Pancreas (tissue), 10 donors: ENCODE measurements at regions not wholly inside any gene's neighbourhood (a gene's known extent, or its start where the extent isn't known, plus 50 kb on each side); places are given as distances from the start of the nearest gene placed in this dataset.

Experiments
- ATAC-seq, 4 donors: fragments of 200-7000 bp; cut with Tn5 transposase; one replicate each; pipeline versions ENCODE4 v1.8.0 to v1.9.1; 2020; ENCODE audit warnings: mild to moderate bottlenecking in 4 of 4, moderate library complexity in 4 of 4
- DNase-seq, 6 donors: peaks; one replicate each; pipeline ENCODE4 v3.0.0-alpha.2; 2020
- FAIRE-seq: peaks from 2 replicates; lab custom pipeline; 2012; peaks lifted over from hg19 to GRCh38; lab: Jason Lieb, UNC
- H3K27ac ChIP-seq, 4 donors: fragments of 200-600 bp; sonication (generic); 1 replicate in 3 of 4; 2 replicates in 1 of 4; pipeline versions ENCODE4 v1.5.0 to v1.8.0; 2020
- H3K27me3 ChIP-seq, 4 donors: fragments of 200-600 bp; one replicate each; pipeline ENCODE4 v1.8.0; 2021
- H3K36me3 ChIP-seq, 3 donors: fragments of 200-600 bp; sonication (generic) in 1 of 3; one replicate each; pipeline versions ENCODE4 v1.5.0 to v1.8.0; 2020 to 2021
- H3K4me1 ChIP-seq, 3 donors: fragments of 200-600 bp; one replicate each; pipeline ENCODE4 v1.8.0; 2021
- H3K4me3 ChIP-seq, 4 donors: fragments of 200-600 bp; sonication (generic) in 2 of 4; one replicate each; pipeline versions ENCODE4 v1.5.0 to v1.8.0; 2020 to 2021
- H3K9me3 ChIP-seq, 4 donors: fragments of 200-600 bp; one replicate each; pipeline ENCODE4 v1.8.0; 2021
- CTCF ChIP-seq, 4 donors: fragments of 200-600 bp; sonication (generic) in 3 of 4; IDR thresholded peaks; one replicate each; pipeline versions ENCODE4 v1.5.0 to v1.8.0; 2021; ENCODE audit warnings: antibody characterized with exemption in 4 of 4
- WGBS, 2 donors: extraction: QIAGEN DNeasy Blood & Tissue Kit; methylation state at CpG; one replicate each; pipeline ENCODE4 v1.1.7; 2013; 5-methylcytosine and 5-hydroxymethylcytosine counted together
- intact Hi-C, 3 donors: fragments of 100-400 bp; cut with DNase I; formaldehyde crosslinking; loops; one replicate each; pipeline versions ENCODE4 v1.11.1 to v1.14.2; 2022
- donor health status: healthy with polysubstance abuse.
- donor health status: DM: no; HTN: no; CAD: no; lungs with moderate emphysema.
- donor health status: DM: no; HTN: no; CAD: no.
- donor health status: control.
- donor health status: control.
- donor health status: Bipolar disorder and iron deficiency.
- donor health status: DM: yes; HTN: yes; CAD: no.
- donor health status: DM: no; HTN: no; CAD: no.
- donor health status: DM: no; HTN: no; CAD: no.
- donor health status: DM: yes; HTN: yes; CAD: no.

- no peaks in the 10 kb centered on the region for H3K9me3 ChIP-seq
- ATAC-seq (no peak), FAIRE-seq (no peak), DNase-seq (no peak)
- H3K4me1 ChIP-seq = no peaks in the 10 kb centered on the region
- TF ChIP-seq CTCF (IDR thresholded peaks at IDR 0.05) = no peak
- H3K27me3 ChIP-seq = no peaks in the 10 kb centered on the region
- H3K27ac ChIP-seq = no peak overlapping the region
- intact Hi-C loops = no loop called here
- no peaks in the 10 kb centered on the region for H3K36me3 ChIP-seq
- WGBS, 2 donors = 86 to 94% methylated on average over 2 of the region's 2 CpGs
- H3K4me3 ChIP-seq = no peak overlapping the region
Observed at GRCh38 chr6:105800398-105800797, 285.7 kb upstream of the PRDM1 start.

- Histone ChIP-seq H3K4me1 (peaks cover 0 to 6% (median 0%) of the 10 kb centered on the region in 3 donors), H3K27ac (no peak overlapping the region), H3K9me3 (no peaks in the 10 kb centered on the region), H3K36me3 (no peaks in the 10 kb centered on the region), H3K4me3 (no peak overlapping the region), H3K27me3 (no peaks in the 10 kb centered on the region)
- intact Hi-C loops = no loop called here
- DNase-seq (no peak), FAIRE-seq (no peak), ATAC-seq (peak in 1 of 4 donors; percentile 23)
- no peak for TF ChIP-seq CTCF (IDR thresholded peaks at IDR 0.05)
- 62 to 77% methylated on average over 2 of the region's 2 CpGs for WGBS, 2 donors
Observed at GRCh38 chr6:105799056-105799455, 287.1 kb upstream of the PRDM1 start.

- TF ChIP-seq CTCF (IDR thresholded peaks at IDR 0.05) = no peak
- no peak for FAIRE-seq
Observed at GRCh38 chr6:105797983-105798453, 288.1 kb upstream of the PRDM1 start.

GRCh38 chr6:105797286-105797979, 288.7 kb upstream of the PRDM1 start:
- WGBS, 2 donors = 91 to 94% methylated on average over 4 of the region's 4 CpGs
- Histone ChIP-seq H3K9me3 (no peaks in the 10 kb centered on the region), H3K36me3 (no peaks in the 10 kb centered on the region), H3K27me3 (no peaks in the 10 kb centered on the region), H3K4me3 (no peak overlapping the region), H3K27ac (no peak overlapping the region), H3K4me1 (peaks cover 0 to 7% (median 0%) of the 10 kb centered on the region in 3 donors)
- TF ChIP-seq CTCF (IDR thresholded peaks at IDR 0.05) = no peak
- ATAC-seq (no peak), FAIRE-seq (no peak), DNase-seq (no peak)
- intact Hi-C loops = no loop called here

More at GRCh38 chr6:105797983-105798453, 288.1 kb upstream of the PRDM1 start:
- Histone ChIP-seq H3K27me3 (no peaks in the 10 kb centered on the region), H3K4me3 (no peak overlapping the region), H3K4me1 (peaks cover 0 to 7% (median 0%) of the 10 kb centered on the region in 3 donors), H3K36me3 (no peaks in the 10 kb centered on the region), H3K9me3 (no peaks in the 10 kb centered on the region), H3K27ac (no peak overlapping the region)
- 64 to 72% methylated on average over 4 of the region's 4 CpGs for WGBS, 2 donors
- intact Hi-C loops = no loop called here
- no peak for DNase-seq
- peak in 2 of 4 donors; percentile 20 to 46 for ATAC-seq

- H3K9me3 ChIP-seq = no peaks in the 10 kb centered on the region
- intact Hi-C loops = no loop called here
- no peak for TF ChIP-seq CTCF (IDR thresholded peaks at IDR 0.05)
- no peaks in the 10 kb centered on the region for H3K36me3 ChIP-seq
- ATAC-seq (no peak), DNase-seq (no peak), FAIRE-seq (no peak)
- H3K27ac ChIP-seq = no peak overlapping the region
- no peaks in the 10 kb centered on the region for H3K27me3 ChIP-seq
- H3K4me3 ChIP-seq = no peak overlapping the region
- peaks cover 0 to 7% (median 5%) of the 10 kb centered on the region in 3 donors for H3K4me1 ChIP-seq
- WGBS, 2 donors = 77 to 80% methylated on average over 9 of the region's 9 CpGs
Observed at GRCh38 chr6:105795913-105796517, 290.1 kb upstream of the PRDM1 start.
